ENCODE measurements at regions not wholly inside any gene's neighbourhood (a gene's known extent, or its start where the extent isn't known, plus 50 kb on each side); places are given as distances from the start of the nearest gene placed in this dataset.

GRCh38 chr5:1642621-1643061, 118.9 kb upstream of the LPCAT1 start:
- Histone ChIP-seq H3K4me3 (no peak overlapping the region), H3K9me3 (no peaks in the 10 kb centered on the region), H3K4me1 (ENCODE audit: insufficient read depth) (peaks cover 2% of the 10 kb centered on the region), H3K27me3 (no peaks in the 10 kb centered on the region), H3K36me3 (no peaks in the 10 kb centered on the region), H3K27ac (no peak overlapping the region)
- TF ChIP-seq POLR2A (IDR thresholded peaks at IDR 0.05) (no peak), EP300 (IDR thresholded peaks at IDR 0.05) (no peak), CTCF (IDR thresholded peaks at IDR 0.05) (no peak)
- peak in 1 of 5 donors; percentile 29 for DNase-seq
- 69 to 78% (median 71%) methylated on average over 10 to 11 of the region's 11 CpGs for WGBS, 3 donors
- intact Hi-C loops (cut with DNase I) = loop anchor here in 3 of 4 donors (2.0 to 10.0 kb wide), 6 partner anchors 158 to 720 kb away; no protein-coding TSS in a partner anchor

GRCh38 chr5:1642221-1642620, 118.5 kb upstream of the LPCAT1 start:
- peak in 1 of 5 donors; percentile 19 for DNase-seq
- Histone ChIP-seq H3K36me3 (no peaks in the 10 kb centered on the region), H3K4me1 (ENCODE audit: insufficient read depth) (peaks cover 2% of the 10 kb centered on the region), H3K9me3 (no peaks in the 10 kb centered on the region), H3K27me3 (no peaks in the 10 kb centered on the region), H3K27ac (no peak overlapping the region), H3K4me3 (no peak overlapping the region)
- no peak for TF ChIP-seq POLR2A (IDR thresholded peaks at IDR 0.05)
- TF ChIP-seq EP300 (IDR thresholded peaks at IDR 0.05) = no peak
- WGBS, 3 donors = 66 to 72% (median 70%) methylated on average over 8 of the region's 8 CpGs
- intact Hi-C loops (cut with DNase I) = loop anchor here in 3 of 4 donors (2.0 to 10.0 kb wide), 6 partner anchors 157 to 720 kb away; no protein-coding TSS in a partner anchor

- no peak overlapping the region for H3K27ac ChIP-seq
- H3K4me3 ChIP-seq = no peak overlapping the region
- TF ChIP-seq POLR2A (IDR thresholded peaks at IDR 0.05) = no peak
- peak in 2 of 3 donors; percentile 54 to 65 for TF ChIP-seq CTCF (IDR thresholded peaks at IDR 0.05)
- no peaks in the 10 kb centered on the region for H3K9me3 ChIP-seq
- WGBS, 3 donors = 1 to 3% (median 2%) methylated on average over 12 of the region's 12 CpGs
- no peaks in the 10 kb centered on the region for H3K27me3 ChIP-seq
- intact Hi-C loops (cut with DNase I) = loop anchor here (2.0 to 10.0 kb wide), 7 partner anchors 109 to 719 kb away; no protein-coding TSS in a partner anchor
- DNase-seq = peak; percentile 51 to 81 (median 68)
- H3K4me1 ChIP-seq (ENCODE audit: insufficient read depth) = peaks cover 2% of the 10 kb centered on the region
- H3K36me3 ChIP-seq = no peaks in the 10 kb centered on the region
These were observed 117.9 kb upstream of the LPCAT1 start for GRCh38 chr5:1641560-1642166.

- DNase-seq = peak in 1 of 5 donors; percentile 29
- 61 to 73% (median 67%) methylated on average over 16 of the region's 16 CpGs for WGBS, 3 donors
- intact Hi-C loops (cut with DNase I) = loop anchor here (2.0 to 10.0 kb wide), 6 partner anchors 108 to 719 kb away; no protein-coding TSS in a partner anchor
- Histone ChIP-seq H3K27me3 (no peaks in the 10 kb centered on the region), H3K27ac (no peak overlapping the region), H3K9me3 (no peaks in the 10 kb centered on the region), H3K36me3 (no peaks in the 10 kb centered on the region), H3K4me3 (no peak overlapping the region), H3K4me1 (ENCODE audit: insufficient read depth) (peaks cover 2% of the 10 kb centered on the region)
- TF ChIP-seq CTCF (IDR thresholded peaks at IDR 0.05) = no peak
- no peak for TF ChIP-seq POLR2A (IDR thresholded peaks at IDR 0.05)
- no peak for TF ChIP-seq EP300 (IDR thresholded peaks at IDR 0.05)
These were observed 117.3 kb upstream of the LPCAT1 start for GRCh38 chr5:1641041-1641440.

GRCh38 chr5:1640421-1640881, 116.7 kb upstream of the LPCAT1 start:
- no peaks in the 10 kb centered on the region for H3K36me3 ChIP-seq
- H3K4me1 ChIP-seq (ENCODE audit: insufficient read depth) = peaks cover 2% of the 10 kb centered on the region
- no peaks in the 10 kb centered on the region for H3K9me3 ChIP-seq
- no peaks in the 10 kb centered on the region for H3K27me3 ChIP-seq
- H3K27ac ChIP-seq = no peak overlapping the region
- DNase-seq = peak in 1 of 5 donors; percentile 20
- TF ChIP-seq CTCF (IDR thresholded peaks at IDR 0.05) (no peak), EP300 (IDR thresholded peaks at IDR 0.05) (no peak), POLR2A (IDR thresholded peaks at IDR 0.05) (no peak)
- WGBS, 3 donors = 69 to 81% (median 80%) methylated on average over 16 to 17 of the region's 17 CpGs
- intact Hi-C loops (cut with DNase I) = loop anchor here (2.0 to 10.0 kb wide), 6 partner anchors 108 to 718 kb away; no protein-coding TSS in a partner anchor
- no peak overlapping the region for H3K4me3 ChIP-seq
